Endodermal cell (in vitro differentiated cells): ENCODE measurements at regions not wholly inside any gene's neighbourhood (a gene's known extent, or its start where the extent isn't known, plus 50 kb on each side); places are given as distances from the start of the nearest gene placed in this dataset.
"Not testable (repeated sequence)": the region's sequence is repeated elsewhere in the genome, so short reads cannot be mapped to it uniquely, and the experiment has no call there.

Experiments
- DNase-seq: peaks from one replicate; pipeline ENCODE4 v3.0.0-alpha.2; 2017
- H3K27ac ChIP-seq: 2 replicates; pipeline ENCODE4 v1.5.1; 2013; ENCODE audit warnings: mild to moderate bottlenecking, low read depth, low read length, moderate library complexity
- H3K27me3 ChIP-seq: 2 replicates; pipeline ENCODE4 v1.6.1; 2013; ENCODE audit warnings: mild to moderate bottlenecking, low read length, moderate library complexity; ENCODE audit not compliant: insufficient read depth, control insufficient read depth, poor library complexity, severe bottlenecking
- H3K36me3 ChIP-seq: 2 replicates; pipeline ENCODE4 v1.7.0; 2013; ENCODE audit warnings: mild to moderate bottlenecking, low read length, moderate library complexity; ENCODE audit not compliant: control insufficient read depth, insufficient read depth
- H3K4me1 ChIP-seq: one replicate; pipeline ENCODE4 v1.7.0; 2013; ENCODE audit warnings: low read length; ENCODE audit not compliant: control insufficient read depth, insufficient read depth
- H3K4me3 ChIP-seq: 2 replicates; pipeline ENCODE4 v1.5.1; 2013; ENCODE audit warnings: mild to moderate bottlenecking, low read length, moderate library complexity
- H3K9ac ChIP-seq: 2 replicates; pipeline ENCODE4 v1.6.1; 2013; ENCODE audit warnings: mild to moderate bottlenecking, low read length, moderate library complexity; ENCODE audit not compliant: poor library complexity, severe bottlenecking; ENCODE audit errors: extremely low read depth
- H3K9me3 ChIP-seq: 2 replicates; pipeline ENCODE4 v1.6.1; 2013; ENCODE audit warnings: mild to moderate bottlenecking, low read length, moderate library complexity; ENCODE audit not compliant: control insufficient read depth
- H3K27ac Mint-ChIP-seq: 2 replicates; pipeline ENCODE4 v1.8.0; 2020; ENCODE audit warnings: mixed read lengths
- H3K27me3 Mint-ChIP-seq: 2 replicates; pipeline ENCODE4 v1.8.0; 2021; ENCODE audit warnings: mild to moderate bottlenecking, mixed read lengths; ENCODE audit not compliant: insufficient read depth
- H3K36me3 Mint-ChIP-seq: 2 replicates; pipeline ENCODE4 v1.8.0; 2020; ENCODE audit warnings: low read depth, mixed read lengths
- H3K4me1 Mint-ChIP-seq: 2 replicates; pipeline ENCODE4 v1.8.0; 2020; ENCODE audit warnings: mixed read lengths
- H3K4me3 Mint-ChIP-seq: 2 replicates; pipeline ENCODE4 v1.8.0; 2020; ENCODE audit warnings: mild to moderate bottlenecking, moderate library complexity, mixed read lengths
- H3K9me3 Mint-ChIP-seq: 2 replicates; pipeline ENCODE4 v1.8.0; 2020; ENCODE audit warnings: mild to moderate bottlenecking, mixed read lengths
- WGBS, 2 experiments: methylation state at CpG; one replicate each; pipeline versions ENCODE4 v1.1.5 to v1.1.7; 2013; ENCODE audit warnings: missing lambda C conversion rate in 2 of 2, mixed read lengths in 1 of 2; ENCODE audit not compliant: insufficient coverage in 1 of 2, insufficient read length in 1 of 2; 5-methylcytosine and 5-hydroxymethylcytosine counted together
- TF ChIP-seq, protein P1 (sequence below): fragments of 200-600 bp; sonication (generic); conservative IDR thresholded peaks from 2 replicates; pipeline ENCODE4 v1.5.0; 2021; ENCODE audit warnings: antibody characterized with exemption, mild to moderate bottlenecking

DNA sequence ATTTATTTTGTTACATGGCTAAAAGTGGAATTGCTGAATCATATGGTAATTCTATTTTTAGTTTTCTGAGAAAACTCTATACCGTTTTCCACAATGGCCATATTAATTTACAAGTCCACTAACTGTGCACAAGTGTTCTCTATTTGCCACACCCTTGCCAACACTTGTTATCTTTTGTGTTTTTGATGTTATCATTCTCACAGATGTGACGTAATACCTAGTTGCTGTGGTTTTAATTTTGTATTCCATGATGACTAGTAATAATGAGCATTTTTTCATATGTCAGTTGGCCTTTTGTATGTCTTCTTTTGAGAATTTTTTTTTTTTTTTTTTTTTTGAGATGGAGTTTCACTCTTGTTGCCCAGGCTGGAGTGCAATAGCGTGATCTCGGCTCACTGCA, 164.2 kb upstream of the SPANXN4 start:
- Histone ChIP-seq H3K9me3 (no peaks in the 10 kb centered on the region), H3K27me3 (no peaks in the 10 kb centered on the region), H3K9ac (no peak overlapping the region), H3K4me3 (no peak overlapping the region), H3K4me1 (no peaks in the 10 kb centered on the region), H3K27ac (no peak overlapping the region), H3K36me3 (no peaks in the 10 kb centered on the region)
- Mint-ChIP-seq H3K9me3 (peaks cover 22% of the 10 kb centered on the region), H3K27me3 (no peaks in the 10 kb centered on the region), H3K4me1 (no peaks in the 10 kb centered on the region), H3K36me3 (no peaks in the 10 kb centered on the region), H3K27ac (no peak overlapping the region), H3K4me3 (no peak overlapping the region)
- 86% methylated on average over 3 of the region's 4 CpGs; no CpG with 5 or more reads in 1 of the 2 experiments for WGBS, 2 experiments
- no peak for DNase-seq
- TF ChIP-seq, protein P1, sequence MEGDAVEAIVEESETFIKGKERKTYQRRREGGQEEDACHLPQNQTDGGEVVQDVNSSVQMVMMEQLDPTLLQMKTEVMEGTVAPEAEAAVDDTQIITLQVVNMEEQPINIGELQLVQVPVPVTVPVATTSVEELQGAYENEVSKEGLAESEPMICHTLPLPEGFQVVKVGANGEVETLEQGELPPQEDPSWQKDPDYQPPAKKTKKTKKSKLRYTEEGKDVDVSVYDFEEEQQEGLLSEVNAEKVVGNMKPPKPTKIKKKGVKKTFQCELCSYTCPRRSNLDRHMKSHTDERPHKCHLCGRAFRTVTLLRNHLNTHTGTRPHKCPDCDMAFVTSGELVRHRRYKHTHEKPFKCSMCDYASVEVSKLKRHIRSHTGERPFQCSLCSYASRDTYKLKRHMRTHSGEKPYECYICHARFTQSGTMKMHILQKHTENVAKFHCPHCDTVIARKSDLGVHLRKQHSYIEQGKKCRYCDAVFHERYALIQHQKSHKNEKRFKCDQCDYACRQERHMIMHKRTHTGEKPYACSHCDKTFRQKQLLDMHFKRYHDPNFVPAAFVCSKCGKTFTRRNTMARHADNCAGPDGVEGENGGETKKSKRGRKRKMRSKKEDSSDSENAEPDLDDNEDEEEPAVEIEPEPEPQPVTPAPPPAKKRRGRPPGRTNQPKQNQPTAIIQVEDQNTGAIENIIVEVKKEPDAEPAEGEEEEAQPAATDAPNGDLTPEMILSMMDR, result no peak

DNA sequence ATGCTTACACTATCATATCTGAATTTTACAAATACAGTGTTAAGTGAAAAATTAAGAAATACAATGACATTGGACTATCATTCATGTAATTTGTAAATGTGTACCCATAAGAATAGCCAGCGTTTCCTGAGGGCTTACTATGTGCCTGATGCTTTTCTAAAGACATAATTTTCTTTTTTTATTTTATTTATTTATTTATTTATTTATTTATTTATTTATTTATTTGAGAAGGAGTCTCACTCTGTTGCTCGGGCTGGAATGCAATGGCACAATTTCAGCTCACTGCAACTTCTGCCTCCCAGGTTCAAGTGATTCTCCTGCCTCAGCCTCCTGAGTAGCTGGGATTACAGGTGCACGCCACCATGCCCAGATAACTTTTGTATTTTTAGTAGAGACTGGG, 159.5 kb upstream of the SPANXN4 start:
- H3K9me3 ChIP-seq, H3K27ac Mint-ChIP-seq, H3K36me3 Mint-ChIP-seq, DNase-seq, H3K27me3 ChIP-seq, H3K27me3 Mint-ChIP-seq, H3K4me3 Mint-ChIP-seq, H3K4me3 ChIP-seq, H3K9ac ChIP-seq, H3K27ac ChIP-seq, H3K4me1 Mint-ChIP-seq, H3K4me1 ChIP-seq, H3K36me3 ChIP-seq: not testable (repeated sequence)
- peaks cover 50% of the 10 kb centered on the region for H3K9me3 Mint-ChIP-seq
- WGBS, 2 experiments, result 81% methylated on average over 2 of the region's 3 CpGs; no CpG with 5 or more reads in 1 of the 2 experiments

DNA sequence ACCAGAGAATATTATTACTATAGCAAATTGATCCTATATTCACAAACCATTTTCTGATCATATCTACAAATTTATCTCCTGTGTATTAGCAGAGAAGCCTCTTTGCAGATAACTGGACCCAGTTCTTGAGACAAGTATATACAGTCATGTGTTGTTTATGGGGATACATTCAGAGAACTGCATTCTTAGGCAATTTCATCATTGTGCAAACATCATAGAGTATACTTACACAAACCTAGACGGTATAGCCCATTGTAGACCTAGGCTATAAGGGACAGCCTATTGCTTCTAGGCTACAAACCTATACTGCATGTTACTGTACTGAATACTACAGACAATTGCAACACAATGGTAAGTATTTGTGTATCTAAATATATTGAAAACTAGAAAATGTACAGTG, 152.5 kb upstream of the SPANXN4 start:
- Histone ChIP-seq H3K27me3 (no peaks in the 10 kb centered on the region), H3K27ac (no peak overlapping the region), H3K9me3 (no peaks in the 10 kb centered on the region), H3K9ac (no peak overlapping the region), H3K4me1 (no peaks in the 10 kb centered on the region), H3K4me3 (no peak overlapping the region), H3K36me3 (no peaks in the 10 kb centered on the region)
- peaks cover 49% of the 10 kb centered on the region for H3K9me3 Mint-ChIP-seq
- H3K36me3 Mint-ChIP-seq, result no peaks in the 10 kb centered on the region
- DNase-seq, result no peak
- TF ChIP-seq, protein P1, result no peak
- no peaks in the 10 kb centered on the region for H3K27me3 Mint-ChIP-seq
- H3K4me3 Mint-ChIP-seq, result no peak overlapping the region
- WGBS, 2 experiments, result 64% methylated on average over 1 of the region's 1 CpG; no CpG with 5 or more reads in 1 of the 2 experiments
- no peaks in the 10 kb centered on the region for H3K4me1 Mint-ChIP-seq
- H3K27ac Mint-ChIP-seq, result no peak overlapping the region

DNA sequence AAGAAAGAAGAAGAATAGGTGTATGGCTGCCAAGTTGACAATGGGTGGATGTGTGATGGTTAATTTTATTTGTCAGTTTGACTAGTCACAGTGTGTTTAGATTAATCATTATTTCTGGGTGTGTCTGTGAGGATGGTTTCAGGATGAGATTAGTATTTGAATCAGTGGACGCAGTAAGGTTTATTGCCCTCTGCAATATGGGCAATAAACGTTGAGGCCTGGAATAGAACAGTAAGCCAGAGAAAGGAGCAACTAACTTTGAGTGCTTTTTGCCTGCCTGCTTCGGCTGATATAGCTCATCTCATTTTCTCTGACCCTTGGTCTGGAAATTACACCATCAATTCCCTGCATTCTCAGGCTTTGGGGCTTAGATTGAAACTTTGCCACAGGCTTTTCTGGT, 140.8 kb upstream of the SPANXN4 start:
- Mint-ChIP-seq H3K4me1 (no peaks in the 10 kb centered on the region), H3K27ac (no peak overlapping the region), H3K36me3 (no peaks in the 10 kb centered on the region), H3K27me3 (no peaks in the 10 kb centered on the region), H3K9me3 (peaks cover 30% of the 10 kb centered on the region), H3K4me3 (no peak overlapping the region)
- Histone ChIP-seq H3K9me3 (peaks cover 2% of the 10 kb centered on the region), H3K4me3 (no peak overlapping the region), H3K36me3 (no peaks in the 10 kb centered on the region), H3K27me3 (no peaks in the 10 kb centered on the region), H3K4me1 (no peaks in the 10 kb centered on the region), H3K27ac (no peak overlapping the region), H3K9ac (no peak overlapping the region)
- 82% methylated on average over 3 of the region's 3 CpGs; no CpG with 5 or more reads in 1 of the 2 experiments for WGBS, 2 experiments
- TF ChIP-seq, protein P1, result no peak
- no peak for DNase-seq
